K562 (cell line): ENCODE measurements at regions not wholly inside any gene's neighbourhood (a gene's known extent, or its start where the extent isn't known, plus 50 kb on each side); places are given as distances from the start of the nearest gene placed in this dataset.

ENCODE experiments used
- ATAC-seq: fragments of 200-7000 bp; cut with Tn5 transposase; 3 replicates; pipeline ENCODE4 v1.9.1; 2020; ENCODE audit warnings: moderate library complexity
- BruUV-seq: library from RNA; stranded (reverse); fragments of 400-500 nt; replicated peaks from 2 replicates; lab custom pipeline; 2021; lab: Mats Ljungman, UMichigan
- CTCF ChIA-PET: fragments of 300-600 bp; formaldehyde crosslinking; extraction: SDS; loops from one replicate; lab custom pipeline; 2021; ENCODE audit warnings: low intra/inter-chr PET ratio; lab: Yijun Ruan, JAX
- POLR2A ChIA-PET: fragments of 300-600, 350-650 bp; sonication (Branson Sonifier 250); formaldehyde crosslinking; extraction: SDS; loops from one replicate; lab custom pipeline; 2021; ENCODE audit warnings: antibody characterized with exemption, inconsistent platforms; lab: Yijun Ruan, JAX
- DNase-seq, 4 experiments: peaks; one replicate each; pipeline versions ENCODE4 v3.0.0 to v3.0.0-alpha.2; 2011 to 2018; ENCODE audit warnings: low spot score in 3 of 4, mixed read lengths in 3 of 4; ENCODE audit errors: extremely low read depth in 1 of 4
- FAIRE-seq: peaks from 2 replicates; lab custom pipeline; 2011; peaks lifted over from hg19 to GRCh38; lab: Jason Lieb, UNC
- H2AFZ ChIP-seq: 2 replicates; pipeline ENCODE4 v1.6.0; 2011; ENCODE audit warnings: low read depth, low read length, control low read depth, inconsistent platforms
- H3K27ac ChIP-seq: fragments of 200-600 bp; 3 replicates; pipeline ENCODE4 v1.8.0; 2011; ENCODE audit warnings: low read depth, mild to moderate bottlenecking, control low read depth, inconsistent platforms, low read length, moderate library complexity, mixed read lengths; ENCODE audit errors: extremely low read depth
- H3K27me3 ChIP-seq, 2 experiments: fragments of 300-600 bp in 1 of 2; 2 replicates in 1 of 2; 3 replicates in 1 of 2; pipeline versions ENCODE4 v1.6.0 to v1.8.0; 2011; ENCODE audit warnings: inconsistent platforms in 2 of 2, low read length in 2 of 2, mild to moderate bottlenecking in 1 of 2, mixed read lengths in 1 of 2, moderate library complexity in 1 of 2; ENCODE audit not compliant: control insufficient read depth in 2 of 2, insufficient read depth in 2 of 2
- H3K36me3 ChIP-seq: fragments of 300-600 bp; 3 replicates; pipeline ENCODE4 v1.8.0; 2011; ENCODE audit warnings: mild to moderate bottlenecking, low read length, inconsistent platforms; ENCODE audit not compliant: control insufficient read depth, insufficient read depth
- H3K4me1 ChIP-seq, 2 experiments: fragments of 200-600 bp in 1 of 2; replicated peaks in 1 of 2; 2 replicates in 1 of 2; 3 replicates in 1 of 2; pipeline versions ENCODE4 v1.5.1 to v1.8.0; 2011; ENCODE audit warnings: inconsistent platforms in 2 of 2, low read length in 2 of 2, mild to moderate bottlenecking in 1 of 2, mixed read lengths in 1 of 2, moderate library complexity in 1 of 2; ENCODE audit not compliant: control insufficient read depth in 2 of 2, insufficient read depth in 2 of 2
- H3K4me2 ChIP-seq: 2 replicates; pipeline ENCODE4 v1.6.1; 2011; ENCODE audit warnings: low read length, control low read depth, inconsistent platforms, mixed read lengths; ENCODE audit not compliant: insufficient read depth
- H3K4me3 ChIP-seq: fragments of 200-600 bp; sonication (generic), shearing (Covaris generic); 2 replicates; pipeline ENCODE4 v1.5.1; 2016; ENCODE audit warnings: control low read depth, inconsistent platforms
- H3K79me2 ChIP-seq: fragments of 200-600 bp; 3 replicates; pipeline ENCODE4 v1.8.0; 2011; ENCODE audit warnings: low read length, inconsistent platforms; ENCODE audit not compliant: control insufficient read depth, insufficient read depth
- H3K9ac ChIP-seq, 2 experiments: 2 replicates each; pipeline versions ENCODE4 v1.6.0 to v1.6.1; 2011; ENCODE audit warnings: low read depth in 2 of 2, low read length in 2 of 2, control low read depth in 1 of 2, inconsistent platforms in 1 of 2, mild to moderate bottlenecking in 1 of 2, mixed read lengths in 1 of 2; ENCODE audit not compliant: insufficient read depth in 1 of 2
- H3K9me1 ChIP-seq: one replicate; pipeline ENCODE4 v1.6.0; 2011; ENCODE audit warnings: inconsistent platforms, mild to moderate bottlenecking, low read length, moderate library complexity; ENCODE audit not compliant: control insufficient read depth, insufficient read depth
- H3K9me3 ChIP-seq: replicated peaks from 2 replicates; pipeline ENCODE4 v1.5.1; 2011; ENCODE audit warnings: low read depth, low read length, inconsistent platforms; ENCODE audit not compliant: control insufficient read depth, insufficient read depth
- H4K20me1 ChIP-seq: replicated peaks from 2 replicates; pipeline ENCODE4 v1.6.1; 2011; ENCODE audit warnings: low read length, inconsistent platforms, mixed read lengths; ENCODE audit not compliant: control insufficient read depth, insufficient read depth
- BCOR ChIP-seq: fragments of 450-650 bp; IDR thresholded peaks from 2 replicates; pipeline ENCODE4 v1.6.1; 2016
- CREBBP ChIP-seq: IDR thresholded peaks from one replicate; pipeline ENCODE4 v1.6.1; 2012; ENCODE audit warnings: low read depth, mild to moderate bottlenecking, control low read depth, inconsistent platforms, low read length
- FOSL1 ChIP-seq: fragments of 200-800 bp; sonication (Bioruptor generic); conservative IDR thresholded peaks from 2 replicates; pipeline ENCODE4 v1.6.1; 2016; ENCODE audit warnings: missing genetic modification characterization, missing compliant biosample characterization
- HNRNPK ChIP-seq: fragments of 200-400 bp; formaldehyde crosslinking; IDR thresholded peaks from one replicate; pipeline ENCODE4 v1.6.1; 2018; ENCODE audit warnings: mild to moderate bottlenecking, low read depth, low read length; ENCODE audit not compliant: poor library complexity, severe bottlenecking
- NFE2L1 ChIP-seq: fragments of 450-650 bp; IDR thresholded peaks from 2 replicates; pipeline ENCODE4 v1.6.1; 2016; ENCODE audit warnings: missing genetic modification characterization, low read depth, mild to moderate bottlenecking, missing compliant biosample characterization, moderate library complexity, borderline replicate concordance
- NR3C1 ChIP-seq: sonication (generic); formaldehyde crosslinking; IDR thresholded peaks from 2 replicates; pipeline ENCODE4 v1.8.1; 2022; ENCODE audit warnings: missing genetic modification reagents
- POU5F1 ChIP-seq: fragments of 150-350 bp; IDR thresholded peaks from 2 replicates; pipeline ENCODE4 v1.6.1; 2014; ENCODE audit warnings: borderline replicate concordance, low read length, low read depth, mild to moderate bottlenecking; ENCODE audit not compliant: partially characterized antibody
- SNRNP70 ChIP-seq: fragments of 200-400 bp; formaldehyde crosslinking; optimal IDR thresholded peaks from 2 replicates; pipeline ENCODE3; 2017; ENCODE audit warnings: low read depth, low read length
- SREBF1 ChIP-seq: fragments of 150-350 bp; IDR thresholded peaks from 2 replicates; pipeline ENCODE4 v1.6.1; 2014; ENCODE audit warnings: antibody characterized with exemption, low read depth, low read length, borderline replicate concordance
- ZNF507 ChIP-seq: conservative IDR thresholded peaks from 2 replicates; pipeline ENCODE4 v1.6.1; 2017; ENCODE audit warnings: missing genetic modification characterization, missing compliant biosample characterization
- WGBS: fragments of 100-300 bp; shearing (Covaris generic); methylation state at CpG from one replicate; pipeline ENCODE4 v1.1.6; 2016; ENCODE audit warnings: low coverage, mixed read lengths; ENCODE audit not compliant: insufficient coverage; ENCODE audit errors: missing lambda C conversion rate; 5-methylcytosine and 5-hydroxymethylcytosine counted together
- in situ Hi-C: fragments of 300-500 bp; cut with MboI; formaldehyde crosslinking; loops from 4 replicates; pipeline ENCODE4 v1.15.0; 2018; ENCODE audit warnings: inconsistent platforms, mixed read lengths
- intact Hi-C: fragments of 100-400 bp; cut with micrococcal nuclease; formaldehyde crosslinking; loops from 2 replicates; pipeline ENCODE4 v1.14.2; 2022
- TF ChIP-seq, protein P1 (sequence below): fragments of 450-650 bp; IDR thresholded peaks from 2 replicates; pipeline ENCODE4 v1.7.0; 2016; ENCODE audit warnings: borderline replicate concordance
- TF ChIP-seq, protein P2 (sequence below): IDR thresholded peaks from 2 replicates; pipeline ENCODE4 v1.6.1; 2011; ENCODE audit not compliant: insufficient read length; ENCODE audit errors: extremely low read depth
- TF ChIP-seq, protein P3 (sequence below): sonication (generic); formaldehyde crosslinking; IDR thresholded peaks from 2 replicates; pipeline ENCODE4 v1.8.1; 2023; ENCODE audit warnings: missing genetic modification reagents, mild to moderate bottlenecking, borderline replicate concordance

DNA sequence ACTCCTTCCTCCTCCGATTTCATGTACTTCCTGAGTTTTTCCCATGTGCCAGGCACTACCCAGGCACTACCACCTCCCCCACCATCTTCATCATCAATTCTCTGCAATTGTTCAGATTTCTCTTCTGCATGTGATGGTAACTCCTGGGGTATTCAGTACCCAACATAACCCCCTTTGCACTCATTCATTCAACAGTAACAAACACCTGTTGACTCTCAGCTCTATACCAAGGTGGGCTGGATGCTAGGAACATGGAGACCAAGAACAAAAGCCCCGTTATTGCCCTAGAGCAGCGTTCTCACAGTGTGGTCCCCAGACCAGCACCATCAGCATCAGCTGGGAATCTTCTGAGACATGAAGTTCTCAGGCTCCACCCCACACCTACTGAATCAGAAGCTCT is 113.0 kb upstream of the CHD2 start:
- no peak for DNase-seq
- CTCF ChIA-PET = no interaction called here
- in situ Hi-C loops = no loop called here
- TF ChIP-seq POU5F1 = no peak
- TF ChIP-seq NFE2L1 (tag) = no peak
- no peak for TF ChIP-seq FOSL1 (tag)
- no peak for TF ChIP-seq CREBBP
- no peak for TF ChIP-seq NR3C1 (CRISPR knock-in tag)
- TF ChIP-seq BCOR = no peak
- no peak for TF ChIP-seq SNRNP70
- TF ChIP-seq ZNF507 (tag) = no peak
- no peak for TF ChIP-seq SREBF1
- TF ChIP-seq, protein P1, sequence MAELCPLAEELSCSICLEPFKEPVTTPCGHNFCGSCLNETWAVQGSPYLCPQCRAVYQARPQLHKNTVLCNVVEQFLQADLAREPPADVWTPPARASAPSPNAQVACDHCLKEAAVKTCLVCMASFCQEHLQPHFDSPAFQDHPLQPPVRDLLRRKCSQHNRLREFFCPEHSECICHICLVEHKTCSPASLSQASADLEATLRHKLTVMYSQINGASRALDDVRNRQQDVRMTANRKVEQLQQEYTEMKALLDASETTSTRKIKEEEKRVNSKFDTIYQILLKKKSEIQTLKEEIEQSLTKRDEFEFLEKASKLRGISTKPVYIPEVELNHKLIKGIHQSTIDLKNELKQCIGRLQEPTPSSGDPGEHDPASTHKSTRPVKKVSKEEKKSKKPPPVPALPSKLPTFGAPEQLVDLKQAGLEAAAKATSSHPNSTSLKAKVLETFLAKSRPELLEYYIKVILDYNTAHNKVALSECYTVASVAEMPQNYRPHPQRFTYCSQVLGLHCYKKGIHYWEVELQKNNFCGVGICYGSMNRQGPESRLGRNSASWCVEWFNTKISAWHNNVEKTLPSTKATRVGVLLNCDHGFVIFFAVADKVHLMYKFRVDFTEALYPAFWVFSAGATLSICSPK = no peak
- TF ChIP-seq, protein P2, sequence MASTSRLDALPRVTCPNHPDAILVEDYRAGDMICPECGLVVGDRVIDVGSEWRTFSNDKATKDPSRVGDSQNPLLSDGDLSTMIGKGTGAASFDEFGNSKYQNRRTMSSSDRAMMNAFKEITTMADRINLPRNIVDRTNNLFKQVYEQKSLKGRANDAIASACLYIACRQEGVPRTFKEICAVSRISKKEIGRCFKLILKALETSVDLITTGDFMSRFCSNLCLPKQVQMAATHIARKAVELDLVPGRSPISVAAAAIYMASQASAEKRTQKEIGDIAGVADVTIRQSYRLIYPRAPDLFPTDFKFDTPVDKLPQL = no peak
- no peak for TF ChIP-seq HNRNPK
- TF ChIP-seq, protein P3, sequence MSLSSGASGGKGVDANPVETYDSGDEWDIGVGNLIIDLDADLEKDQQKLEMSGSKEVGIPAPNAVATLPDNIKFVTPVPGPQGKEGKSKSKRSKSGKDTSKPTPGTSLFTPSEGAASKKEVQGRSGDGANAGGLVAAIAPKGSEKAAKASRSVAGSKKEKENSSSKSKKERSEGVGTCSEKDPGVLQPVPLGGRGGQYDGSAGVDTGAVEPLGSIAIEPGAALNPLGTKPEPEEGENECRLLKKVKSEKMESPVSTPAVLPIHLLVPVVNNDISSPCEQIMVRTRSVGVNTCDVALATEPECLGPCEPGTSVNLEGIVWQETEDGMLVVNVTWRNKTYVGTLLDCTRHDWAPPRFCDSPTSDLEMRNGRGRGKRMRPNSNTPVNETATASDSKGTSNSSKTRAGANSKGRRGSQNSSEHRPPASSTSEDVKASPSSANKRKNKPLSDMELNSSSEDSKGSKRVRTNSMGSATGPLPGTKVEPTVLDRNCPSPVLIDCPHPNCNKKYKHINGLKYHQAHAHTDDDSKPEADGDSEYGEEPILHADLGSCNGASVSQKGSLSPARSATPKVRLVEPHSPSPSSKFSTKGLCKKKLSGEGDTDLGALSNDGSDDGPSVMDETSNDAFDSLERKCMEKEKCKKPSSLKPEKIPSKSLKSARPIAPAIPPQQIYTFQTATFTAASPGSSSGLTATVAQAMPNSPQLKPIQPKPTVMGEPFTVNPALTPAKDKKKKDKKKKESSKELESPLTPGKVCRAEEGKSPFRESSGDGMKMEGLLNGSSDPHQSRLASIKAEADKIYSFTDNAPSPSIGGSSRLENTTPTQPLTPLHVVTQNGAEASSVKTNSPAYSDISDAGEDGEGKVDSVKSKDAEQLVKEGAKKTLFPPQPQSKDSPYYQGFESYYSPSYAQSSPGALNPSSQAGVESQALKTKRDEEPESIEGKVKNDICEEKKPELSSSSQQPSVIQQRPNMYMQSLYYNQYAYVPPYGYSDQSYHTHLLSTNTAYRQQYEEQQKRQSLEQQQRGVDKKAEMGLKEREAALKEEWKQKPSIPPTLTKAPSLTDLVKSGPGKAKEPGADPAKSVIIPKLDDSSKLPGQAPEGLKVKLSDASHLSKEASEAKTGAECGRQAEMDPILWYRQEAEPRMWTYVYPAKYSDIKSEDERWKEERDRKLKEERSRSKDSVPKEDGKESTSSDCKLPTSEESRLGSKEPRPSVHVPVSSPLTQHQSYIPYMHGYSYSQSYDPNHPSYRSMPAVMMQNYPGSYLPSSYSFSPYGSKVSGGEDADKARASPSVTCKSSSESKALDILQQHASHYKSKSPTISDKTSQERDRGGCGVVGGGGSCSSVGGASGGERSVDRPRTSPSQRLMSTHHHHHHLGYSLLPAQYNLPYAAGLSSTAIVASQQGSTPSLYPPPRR (CRISPR knock-in tag) = no peak
- no peaks in the 10 kb centered on the region for H3K36me3 ChIP-seq
- intact Hi-C loops = no loop called here
- H3K9me1 ChIP-seq = no peaks in the 10 kb centered on the region
- no peak overlapping the region for H3K4me2 ChIP-seq
- no peak for FAIRE-seq
- H3K27me3 ChIP-seq = no peaks in the 10 kb centered on the region
- POLR2A ChIA-PET = no interaction called here
- H4K20me1 ChIP-seq = no peaks in the 10 kb centered on the region
- WGBS = 5% methylated on average over 3 of the region's 3 CpGs
- no peak overlapping the region for H2AFZ ChIP-seq
- H3K9me3 ChIP-seq = no peaks in the 10 kb centered on the region
- no peak overlapping the region for H3K9ac ChIP-seq
- ATAC-seq = no peak
- H3K79me2 ChIP-seq = no peaks in the 10 kb centered on the region
- BruUV-seq = no TSS peak
- no peak overlapping the region for H3K4me3 ChIP-seq
- H3K4me1 ChIP-seq = no peaks in the 10 kb centered on the region
- no peak overlapping the region for H3K27ac ChIP-seq
